Peyer's patch (tissue), 4 donors: ENCODE measurements at regions not wholly inside any gene's neighbourhood (a gene's known extent, or its start where the extent isn't known, plus 50 kb on each side); places are given as distances from the start of the nearest gene placed in this dataset.
"Not testable (repeated sequence)": the region's sequence is repeated elsewhere in the genome, so short reads cannot be mapped to it uniquely, and the experiment has no call there.

Source experiments
- DNase-seq, 3 donors: peaks; one replicate each; pipeline ENCODE4 v3.0.0-alpha.2; 2017 to 2019
- H3K27ac ChIP-seq, 4 donors: fragments of 200-600 bp; sonication (generic); one replicate each; pipeline ENCODE4 v1.5.1; 2016 to 2019
- H3K27me3 ChIP-seq, 2 donors: fragments of 200-600 bp; sonication (generic); one replicate each; pipeline ENCODE4 v1.5.1; 2019
- H3K36me3 ChIP-seq, 3 donors: fragments of 200-600 bp; sonication (generic); one replicate each; pipeline ENCODE4 v1.5.1; 2016 to 2019
- H3K4me1 ChIP-seq, 4 donors: fragments of 200-600 bp; sonication (generic); one replicate each; pipeline ENCODE4 v1.5.1; 2016 to 2019
- H3K4me3 ChIP-seq, 4 donors: fragments of 200-600 bp; sonication (generic); 1 replicate in 3 of 4; 2 replicates in 1 of 4; pipeline ENCODE4 v1.5.1; 2016 to 2019; ENCODE audit warnings: mild to moderate bottlenecking in 1 of 4
- H3K9me3 ChIP-seq, 4 donors: fragments of 200-600 bp; sonication (generic); one replicate each; pipeline ENCODE4 v1.5.1; 2016 to 2019; ENCODE audit warnings: mild to moderate bottlenecking in 1 of 4
- POLR2A ChIP-seq, 2 donors: fragments of 450-650 bp; IDR thresholded peaks; one replicate each; pipeline ENCODE4 v1.5.1; 2017; ENCODE audit warnings: antibody characterized with exemption in 2 of 2, mild to moderate bottlenecking in 2 of 2, moderate library complexity in 2 of 2
- TF ChIP-seq, protein P1 (sequence below), 6 experiments: fragments of 450-650 bp in 4 of 6; fragments of 200-600 bp in 2 of 6; sonication (generic) in 1 of 6; IDR thresholded peaks; one replicate each; pipeline ENCODE4 v1.5.1; 2017 to 2019; ENCODE audit warnings: antibody characterized with exemption in 6 of 6, mild to moderate bottlenecking in 3 of 6, moderate library complexity in 1 of 6

GRCh38 chr3:75224412-75224811 is 439.7 kb upstream of the FRG2C start:
- Histone ChIP-seq H3K27ac (no peak overlapping the region), H3K36me3 (no peaks in the 10 kb centered on the region), H3K4me3 (no peak overlapping the region), H3K4me1 (no peaks in the 10 kb centered on the region), H3K27me3 (no peaks in the 10 kb centered on the region), H3K9me3 (no peaks in the 10 kb centered on the region)
- DNase-seq, result no peak
- no peak for TF ChIP-seq POLR2A (IDR thresholded peaks at IDR 0.05)
- TF ChIP-seq, protein P1, sequence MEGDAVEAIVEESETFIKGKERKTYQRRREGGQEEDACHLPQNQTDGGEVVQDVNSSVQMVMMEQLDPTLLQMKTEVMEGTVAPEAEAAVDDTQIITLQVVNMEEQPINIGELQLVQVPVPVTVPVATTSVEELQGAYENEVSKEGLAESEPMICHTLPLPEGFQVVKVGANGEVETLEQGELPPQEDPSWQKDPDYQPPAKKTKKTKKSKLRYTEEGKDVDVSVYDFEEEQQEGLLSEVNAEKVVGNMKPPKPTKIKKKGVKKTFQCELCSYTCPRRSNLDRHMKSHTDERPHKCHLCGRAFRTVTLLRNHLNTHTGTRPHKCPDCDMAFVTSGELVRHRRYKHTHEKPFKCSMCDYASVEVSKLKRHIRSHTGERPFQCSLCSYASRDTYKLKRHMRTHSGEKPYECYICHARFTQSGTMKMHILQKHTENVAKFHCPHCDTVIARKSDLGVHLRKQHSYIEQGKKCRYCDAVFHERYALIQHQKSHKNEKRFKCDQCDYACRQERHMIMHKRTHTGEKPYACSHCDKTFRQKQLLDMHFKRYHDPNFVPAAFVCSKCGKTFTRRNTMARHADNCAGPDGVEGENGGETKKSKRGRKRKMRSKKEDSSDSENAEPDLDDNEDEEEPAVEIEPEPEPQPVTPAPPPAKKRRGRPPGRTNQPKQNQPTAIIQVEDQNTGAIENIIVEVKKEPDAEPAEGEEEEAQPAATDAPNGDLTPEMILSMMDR (IDR thresholded peaks at IDR 0.05), result no peak

GRCh38 chr3:75232216-75232615 is 431.9 kb upstream of the FRG2C start:
- Histone ChIP-seq H3K9me3 (no peaks in the 10 kb centered on the region), H3K36me3 (no peaks in the 10 kb centered on the region), H3K4me1 (no peaks in the 10 kb centered on the region), H3K27me3 (no peaks in the 10 kb centered on the region), H3K4me3 (no peak overlapping the region), H3K27ac (no peak overlapping the region)
- DNase-seq, result no peak
- TF ChIP-seq POLR2A (IDR thresholded peaks at IDR 0.05), result no peak
- TF ChIP-seq, protein P1 (IDR thresholded peaks at IDR 0.05), result no peak

GRCh38 chr3:75235631-75236030 is 428.5 kb upstream of the FRG2C start:
- Histone ChIP-seq H3K36me3 (no peaks in the 10 kb centered on the region), H3K4me1 (no peaks in the 10 kb centered on the region), H3K27me3 (no peaks in the 10 kb centered on the region), H3K9me3 (no peaks in the 10 kb centered on the region), H3K27ac (no peak overlapping the region), H3K4me3 (no peak overlapping the region)
- TF ChIP-seq POLR2A (IDR thresholded peaks at IDR 0.05), result no peak
- TF ChIP-seq, protein P1 (IDR thresholded peaks at IDR 0.05), result no peak
- no peak for DNase-seq

DNA sequence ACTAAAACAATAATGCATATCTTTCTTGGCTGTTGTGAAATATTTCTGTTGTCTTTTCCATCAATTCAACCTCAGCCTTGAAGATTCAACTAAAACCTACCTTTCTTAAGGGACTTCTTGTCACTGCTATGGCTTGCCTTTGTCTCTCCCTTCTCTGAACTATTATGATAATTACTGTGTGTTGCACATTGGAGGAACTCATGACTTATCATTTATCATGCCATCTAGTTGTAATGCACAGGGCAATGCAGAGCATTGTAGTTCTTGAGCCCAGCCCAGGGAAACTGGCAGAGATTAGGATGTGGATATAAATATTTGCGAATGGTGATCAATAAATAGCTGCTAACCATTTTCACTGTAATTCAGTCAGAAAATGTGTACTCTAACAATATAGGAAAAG is 427.1 kb upstream of the FRG2C start:
- no peak for DNase-seq
- Histone ChIP-seq H3K9me3 (no peaks in the 10 kb centered on the region), H3K36me3 (no peaks in the 10 kb centered on the region), H3K27me3 (no peaks in the 10 kb centered on the region), H3K4me3 (no peak overlapping the region), H3K4me1 (no peaks in the 10 kb centered on the region), H3K27ac (no peak overlapping the region)
- no peak for TF ChIP-seq POLR2A (IDR thresholded peaks at IDR 0.05)
- TF ChIP-seq, protein P1 (IDR thresholded peaks at IDR 0.05), result no peak

DNA sequence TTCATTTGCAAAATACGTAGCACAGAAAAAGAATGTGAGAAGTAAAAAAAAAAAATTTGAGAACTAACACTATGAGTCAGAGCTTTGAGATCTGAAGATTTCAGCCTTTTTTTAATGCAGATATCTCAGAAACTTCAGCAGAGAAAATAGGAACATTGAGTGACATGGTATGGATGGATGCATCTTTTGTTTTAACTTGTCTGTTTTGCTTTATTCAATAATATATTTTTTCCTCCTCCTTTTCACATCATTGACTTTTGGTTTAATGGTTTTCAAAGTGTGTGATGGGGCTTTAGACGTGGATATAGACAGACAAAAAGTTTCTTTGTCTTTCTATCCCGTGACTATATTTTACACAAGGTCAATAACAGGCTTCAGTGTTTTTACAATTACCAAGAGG is 426.7 kb upstream of the FRG2C start:
- TF ChIP-seq, protein P1 (IDR thresholded peaks at IDR 0.05), result no peak
- no peak for TF ChIP-seq POLR2A (IDR thresholded peaks at IDR 0.05)
- H3K4me1 ChIP-seq, result no peaks in the 10 kb centered on the region
- H3K36me3 ChIP-seq, result no peaks in the 10 kb centered on the region
- H3K27me3 ChIP-seq, result no peaks in the 10 kb centered on the region
- DNase-seq, result no peak
- no peak overlapping the region for H3K27ac ChIP-seq
- no peaks in the 10 kb centered on the region for H3K9me3 ChIP-seq
- H3K4me3 ChIP-seq, result no peak overlapping the region

GRCh38 chr3:75241226-75241962 is 422.7 kb upstream of the FRG2C start:
- not testable (repeated sequence) for H3K36me3 ChIP-seq, H3K4me1 ChIP-seq, DNase-seq, H3K27ac ChIP-seq, H3K4me3 ChIP-seq, H3K27me3 ChIP-seq, H3K9me3 ChIP-seq
